ENCODE measurements at regions not wholly inside any gene's neighbourhood (a gene's known extent, or its start where the extent isn't known, plus 50 kb on each side); places are given as distances from the start of the nearest gene placed in this dataset.

DNA sequence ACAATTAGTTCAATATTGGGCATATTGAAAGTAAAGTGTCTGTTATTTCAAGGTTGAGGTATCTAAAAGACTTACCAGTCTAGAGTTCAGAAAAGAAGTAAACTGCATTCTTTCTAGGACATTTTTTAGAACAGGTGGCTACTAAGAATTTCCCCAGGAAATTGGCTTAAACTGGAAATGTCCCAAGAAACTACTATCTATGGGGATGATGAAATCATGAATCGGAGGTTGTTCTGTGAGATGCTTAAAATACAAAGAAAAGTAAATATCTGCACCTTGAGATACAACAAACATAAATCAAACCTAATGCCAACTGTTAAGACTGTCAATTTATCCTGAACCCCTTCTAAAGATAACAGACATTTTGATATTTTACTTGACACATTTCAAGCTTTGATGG, 226.5 kb upstream of the NREP start:
- Histone ChIP-seq H3K4me3 (ENCODE audit: low read length) (no peak overlapping the region), H3K9ac (ENCODE audit: extremely low read depth, low read length, poor library complexity, severe bottlenecking) (no peak overlapping the region), H3K9me3 (ENCODE audit: control insufficient read depth, low read length) (no peaks in the 10 kb centered on the region), H3K4me1 (ENCODE audit: control insufficient read depth, insufficient read depth, low read length) (no peaks in the 10 kb centered on the region), H3K27ac (ENCODE audit: low read depth, low read length) (no peak overlapping the region), H3K36me3 (ENCODE audit: control insufficient read depth, insufficient read depth, low read length) (no peaks in the 10 kb centered on the region), H3K27me3 (ENCODE audit: control insufficient read depth, insufficient read depth, low read length, poor library complexity, severe bottlenecking) (no peaks in the 10 kb centered on the region)
- no peaks in the 10 kb centered on the region for H3K27me3 Mint-ChIP-seq (ENCODE audit: insufficient read depth)
- TF ChIP-seq, protein P1, sequence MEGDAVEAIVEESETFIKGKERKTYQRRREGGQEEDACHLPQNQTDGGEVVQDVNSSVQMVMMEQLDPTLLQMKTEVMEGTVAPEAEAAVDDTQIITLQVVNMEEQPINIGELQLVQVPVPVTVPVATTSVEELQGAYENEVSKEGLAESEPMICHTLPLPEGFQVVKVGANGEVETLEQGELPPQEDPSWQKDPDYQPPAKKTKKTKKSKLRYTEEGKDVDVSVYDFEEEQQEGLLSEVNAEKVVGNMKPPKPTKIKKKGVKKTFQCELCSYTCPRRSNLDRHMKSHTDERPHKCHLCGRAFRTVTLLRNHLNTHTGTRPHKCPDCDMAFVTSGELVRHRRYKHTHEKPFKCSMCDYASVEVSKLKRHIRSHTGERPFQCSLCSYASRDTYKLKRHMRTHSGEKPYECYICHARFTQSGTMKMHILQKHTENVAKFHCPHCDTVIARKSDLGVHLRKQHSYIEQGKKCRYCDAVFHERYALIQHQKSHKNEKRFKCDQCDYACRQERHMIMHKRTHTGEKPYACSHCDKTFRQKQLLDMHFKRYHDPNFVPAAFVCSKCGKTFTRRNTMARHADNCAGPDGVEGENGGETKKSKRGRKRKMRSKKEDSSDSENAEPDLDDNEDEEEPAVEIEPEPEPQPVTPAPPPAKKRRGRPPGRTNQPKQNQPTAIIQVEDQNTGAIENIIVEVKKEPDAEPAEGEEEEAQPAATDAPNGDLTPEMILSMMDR (conservative IDR thresholded peaks at IDR 0.05) = no peak
- H3K36me3 Mint-ChIP-seq (ENCODE audit: low read depth) = no peaks in the 10 kb centered on the region
- H3K27ac Mint-ChIP-seq = no peak overlapping the region
- no peak for DNase-seq
- WGBS, 2 experiments (ENCODE audit: insufficient coverage in 1 of 2, insufficient read length in 1 of 2) = 100% methylated on average over 1 of the region's 1 CpG; no CpG with 5 or more reads in 1 of the 2 experiments
- no peaks in the 10 kb centered on the region for H3K4me1 Mint-ChIP-seq
- no peak overlapping the region for H3K4me3 Mint-ChIP-seq
- H3K9me3 Mint-ChIP-seq = peaks cover 7% of the 10 kb centered on the region

DNA sequence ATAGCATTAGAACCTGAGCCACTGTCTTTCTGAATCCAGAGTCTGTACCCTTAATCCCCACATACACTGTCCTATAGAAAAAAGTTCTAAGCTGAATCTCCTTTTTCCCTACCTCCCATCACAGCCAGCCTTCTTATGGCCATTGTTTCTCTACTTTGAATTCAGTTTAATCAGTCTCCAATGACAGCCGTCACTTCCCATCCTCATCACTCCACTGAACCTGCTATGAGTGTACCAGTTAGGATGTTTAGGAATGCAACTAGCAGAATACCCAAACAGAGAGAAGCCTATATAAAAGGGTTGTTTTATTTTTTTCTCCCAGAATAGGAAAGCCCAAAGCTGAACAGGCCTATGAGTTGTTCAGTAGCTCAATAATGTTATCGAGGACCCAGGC, 220.4 kb upstream of the NREP start:
- no peaks in the 10 kb centered on the region for H3K9me3 Mint-ChIP-seq
- H3K4me3 ChIP-seq (ENCODE audit: low read length) = no peak overlapping the region
- WGBS, 2 experiments (ENCODE audit: insufficient coverage in 1 of 2, insufficient read length in 1 of 2) = 96 to 100% methylated on average over 1 to 2 of the region's 2 CpGs
- H3K4me1 Mint-ChIP-seq = no peaks in the 10 kb centered on the region
- H3K36me3 Mint-ChIP-seq (ENCODE audit: low read depth) = no peaks in the 10 kb centered on the region
- H3K4me3 Mint-ChIP-seq = no peak overlapping the region
- H3K27ac ChIP-seq (ENCODE audit: low read depth, low read length) = no peak overlapping the region
- H3K36me3 ChIP-seq (ENCODE audit: control insufficient read depth, insufficient read depth, low read length) = no peaks in the 10 kb centered on the region
- no peak for DNase-seq
- TF ChIP-seq, protein P1 (conservative IDR thresholded peaks at IDR 0.05) = no peak
- H3K27me3 Mint-ChIP-seq (ENCODE audit: insufficient read depth) = no peaks in the 10 kb centered on the region
- H3K27me3 ChIP-seq (ENCODE audit: control insufficient read depth, insufficient read depth, low read length, poor library complexity, severe bottlenecking) = no peaks in the 10 kb centered on the region
- H3K9me3 ChIP-seq (ENCODE audit: control insufficient read depth, low read length) = no peaks in the 10 kb centered on the region
- H3K27ac Mint-ChIP-seq = no peak overlapping the region
- H3K9ac ChIP-seq (ENCODE audit: extremely low read depth, low read length, poor library complexity, severe bottlenecking) = no peak overlapping the region
- no peaks in the 10 kb centered on the region for H3K4me1 ChIP-seq (ENCODE audit: control insufficient read depth, insufficient read depth, low read length)

DNA sequence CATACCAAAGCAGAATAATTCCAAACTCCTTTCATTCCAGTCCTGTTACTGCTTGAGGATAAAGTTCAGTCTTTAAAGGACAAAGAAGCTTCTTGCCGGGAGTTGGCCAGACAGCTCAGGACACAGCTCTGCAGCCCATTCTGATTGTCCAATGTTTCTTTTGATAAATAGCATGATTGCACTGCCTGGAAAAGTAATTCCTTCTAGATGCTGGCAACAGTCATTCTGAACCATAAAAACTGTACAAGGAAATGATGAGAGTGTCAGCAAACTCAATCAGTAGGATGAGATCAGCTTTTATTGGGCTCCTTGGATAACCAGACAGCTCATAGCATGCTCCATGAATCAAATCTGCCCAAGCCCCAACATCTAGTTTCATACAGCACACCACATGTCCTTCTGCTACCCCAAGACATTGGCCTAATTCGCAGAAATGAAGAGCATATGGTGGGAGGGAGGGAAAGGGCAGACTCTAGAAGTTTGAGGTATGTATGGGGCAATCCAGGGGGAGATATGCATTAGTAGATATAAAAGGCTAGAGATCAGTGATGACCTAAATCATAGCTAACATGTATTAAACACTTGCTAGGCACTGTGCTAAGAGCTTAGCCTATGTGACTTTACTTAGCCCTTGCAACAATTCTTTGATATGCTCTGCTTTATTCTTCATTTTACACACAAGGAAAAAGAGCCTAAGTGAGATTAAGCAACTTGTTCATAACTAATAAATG, 219.9 kb upstream of the NREP start:
- H3K27me3 Mint-ChIP-seq (ENCODE audit: insufficient read depth) = no peaks in the 10 kb centered on the region

More for the DNA sequence above, 219.9 kb upstream of the NREP start:
- TF ChIP-seq, protein P1 (conservative IDR thresholded peaks at IDR 0.05) = no peak
- H3K27ac ChIP-seq (ENCODE audit: low read depth, low read length) = no peak overlapping the region
- no peaks in the 10 kb centered on the region for H3K4me1 ChIP-seq (ENCODE audit: control insufficient read depth, insufficient read depth, low read length)
- H3K9me3 ChIP-seq (ENCODE audit: control insufficient read depth, low read length) = no peaks in the 10 kb centered on the region
- no peak overlapping the region for H3K9ac ChIP-seq (ENCODE audit: extremely low read depth, low read length, poor library complexity, severe bottlenecking)
- H3K4me1 Mint-ChIP-seq = no peaks in the 10 kb centered on the region
- H3K27me3 ChIP-seq (ENCODE audit: control insufficient read depth, insufficient read depth, low read length, poor library complexity, severe bottlenecking) = no peaks in the 10 kb centered on the region
- no peak overlapping the region for H3K4me3 Mint-ChIP-seq
- no peaks in the 10 kb centered on the region for H3K9me3 Mint-ChIP-seq
- H3K36me3 ChIP-seq (ENCODE audit: control insufficient read depth, insufficient read depth, low read length) = no peaks in the 10 kb centered on the region
- no peak overlapping the region for H3K27ac Mint-ChIP-seq
- no peaks in the 10 kb centered on the region for H3K36me3 Mint-ChIP-seq (ENCODE audit: low read depth)
- WGBS, 2 experiments (ENCODE audit: insufficient coverage in 1 of 2, insufficient read length in 1 of 2) = 93% methylated on average over 2 of the region's 2 CpGs; no CpG with 5 or more reads in 1 of the 2 experiments
- no peak overlapping the region for H3K4me3 ChIP-seq (ENCODE audit: low read length)
- no peak for DNase-seq
